Breast epithelium (tissue), 4 donors: ENCODE measurements at regions not wholly inside any gene's neighbourhood (a gene's known extent, or its start where the extent isn't known, plus 50 kb on each side); places are given as distances from the start of the nearest gene placed in this dataset.

ENCODE experiments used
- DNase-seq, 2 donors: peaks; one replicate each; pipeline ENCODE4 v3.0.0-alpha.2; 2019; ENCODE audit warnings: low spot score in 2 of 2
- H3K27ac ChIP-seq, 2 donors: fragments of 200-600 bp; sonication (generic) in 1 of 2; one replicate each; pipeline ENCODE4 v1.5.1; 2016 to 2019; ENCODE audit warnings: mild to moderate bottlenecking in 1 of 2
- H3K27me3 ChIP-seq, 2 donors: fragments of 200-600 bp; sonication (generic) in 1 of 2; one replicate each; pipeline versions ENCODE4 v1.5.1 to v1.6.0; 2017 to 2019; ENCODE audit warnings: control low read depth in 1 of 2, mild to moderate bottlenecking in 1 of 2
- H3K36me3 ChIP-seq: fragments of 200-600 bp; one replicate; pipeline ENCODE4 v1.5.1; 2019
- H3K4me1 ChIP-seq, 2 donors: fragments of 200-600 bp; sonication (generic); one replicate each; pipeline ENCODE4 v1.5.1; 2016 to 2019; ENCODE audit warnings: control low read depth in 1 of 2
- H3K4me3 ChIP-seq, 3 donors: fragments of 200-600 bp; sonication (generic); 1 replicate in 2 of 3; 2 replicates in 1 of 3; pipeline ENCODE4 v1.5.1; 2016 to 2019; ENCODE audit warnings: mild to moderate bottlenecking in 3 of 3, moderate library complexity in 2 of 3
- H3K9me3 ChIP-seq, 2 donors: fragments of 200-600 bp; sonication (generic) in 1 of 2; one replicate each; pipeline ENCODE4 v1.5.1; 2016 to 2019; ENCODE audit warnings: control low read depth in 1 of 2
- POLR2A ChIP-seq: fragments of 450-650 bp; IDR thresholded peaks from one replicate; pipeline ENCODE4 v1.6.1; 2016; ENCODE audit warnings: antibody characterized with exemption, mild to moderate bottlenecking, moderate library complexity
- POLR2AphosphoS5 ChIP-seq, 3 donors: sonication (generic); formaldehyde crosslinking; IDR thresholded peaks; one replicate each; pipeline ENCODE4 v1.6.1; 2017; ENCODE audit warnings: antibody characterized with exemption in 3 of 3
- intact Hi-C: fragments of 100-400 bp; cut with DNase I; formaldehyde crosslinking; loops from one replicate; pipeline ENCODE4 v1.15.1; 2023; ENCODE audit warnings: low total_unique reads
- TF ChIP-seq, protein P1 (sequence below), 3 donors: fragments of 450-650 bp; IDR thresholded peaks; one replicate each; pipeline ENCODE4 v1.5.1; 2016 to 2017; ENCODE audit warnings: antibody characterized with exemption in 3 of 3, mild to moderate bottlenecking in 3 of 3, moderate library complexity in 3 of 3

DNA sequence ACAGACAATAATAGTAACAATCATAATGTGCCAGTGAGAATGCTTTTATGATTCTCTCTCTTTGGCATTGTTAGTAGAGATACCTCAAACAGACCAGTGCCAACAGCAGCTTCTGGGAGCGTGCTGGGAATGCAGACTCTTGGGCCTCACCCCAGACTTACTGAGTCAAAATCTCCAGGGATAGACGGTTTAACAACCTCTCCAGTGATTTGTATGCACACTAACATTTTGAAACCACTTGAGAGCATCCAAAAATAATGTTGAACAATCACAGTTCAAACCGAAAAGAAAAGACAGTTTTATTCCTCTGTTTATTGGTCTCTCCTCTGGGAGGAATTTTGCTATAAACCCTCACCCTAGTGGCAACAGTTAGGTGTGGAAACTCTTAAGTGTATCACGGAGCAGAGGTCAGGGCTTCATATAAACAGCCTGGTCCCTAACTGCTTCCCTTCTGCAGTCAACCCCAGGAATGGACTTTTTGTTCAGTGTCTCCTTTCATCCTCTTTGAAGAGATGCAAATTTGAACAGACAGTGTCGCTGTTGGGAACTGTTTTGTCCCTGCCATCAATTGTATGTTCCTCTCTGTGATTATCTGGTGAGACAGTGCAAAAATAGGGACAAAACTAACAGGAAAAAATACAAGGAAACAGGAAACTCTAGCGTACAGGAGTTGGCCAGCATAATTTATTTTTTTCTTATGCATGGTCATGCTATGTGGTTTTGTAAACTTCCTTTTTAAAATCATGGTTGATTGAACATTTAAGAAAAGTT lies 162.4 kb upstream of the BTBD3 start:
- DNase-seq: no peak
- no peak overlapping the region for H3K4me3 ChIP-seq
- H3K9me3 ChIP-seq: no peaks in the 10 kb centered on the region
- no peaks in the 10 kb centered on the region for H3K27me3 ChIP-seq
- TF ChIP-seq POLR2AphosphoS5 (IDR thresholded peaks at IDR 0.05): no peak
- no peak for TF ChIP-seq POLR2A
- TF ChIP-seq, protein P1, sequence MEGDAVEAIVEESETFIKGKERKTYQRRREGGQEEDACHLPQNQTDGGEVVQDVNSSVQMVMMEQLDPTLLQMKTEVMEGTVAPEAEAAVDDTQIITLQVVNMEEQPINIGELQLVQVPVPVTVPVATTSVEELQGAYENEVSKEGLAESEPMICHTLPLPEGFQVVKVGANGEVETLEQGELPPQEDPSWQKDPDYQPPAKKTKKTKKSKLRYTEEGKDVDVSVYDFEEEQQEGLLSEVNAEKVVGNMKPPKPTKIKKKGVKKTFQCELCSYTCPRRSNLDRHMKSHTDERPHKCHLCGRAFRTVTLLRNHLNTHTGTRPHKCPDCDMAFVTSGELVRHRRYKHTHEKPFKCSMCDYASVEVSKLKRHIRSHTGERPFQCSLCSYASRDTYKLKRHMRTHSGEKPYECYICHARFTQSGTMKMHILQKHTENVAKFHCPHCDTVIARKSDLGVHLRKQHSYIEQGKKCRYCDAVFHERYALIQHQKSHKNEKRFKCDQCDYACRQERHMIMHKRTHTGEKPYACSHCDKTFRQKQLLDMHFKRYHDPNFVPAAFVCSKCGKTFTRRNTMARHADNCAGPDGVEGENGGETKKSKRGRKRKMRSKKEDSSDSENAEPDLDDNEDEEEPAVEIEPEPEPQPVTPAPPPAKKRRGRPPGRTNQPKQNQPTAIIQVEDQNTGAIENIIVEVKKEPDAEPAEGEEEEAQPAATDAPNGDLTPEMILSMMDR (IDR thresholded peaks at IDR 0.05): no peak
- intact Hi-C loops: no loop called here
- no peak overlapping the region for H3K27ac ChIP-seq
- H3K4me1 ChIP-seq: no peaks in the 10 kb centered on the region
- H3K36me3 ChIP-seq: no peaks in the 10 kb centered on the region

DNA sequence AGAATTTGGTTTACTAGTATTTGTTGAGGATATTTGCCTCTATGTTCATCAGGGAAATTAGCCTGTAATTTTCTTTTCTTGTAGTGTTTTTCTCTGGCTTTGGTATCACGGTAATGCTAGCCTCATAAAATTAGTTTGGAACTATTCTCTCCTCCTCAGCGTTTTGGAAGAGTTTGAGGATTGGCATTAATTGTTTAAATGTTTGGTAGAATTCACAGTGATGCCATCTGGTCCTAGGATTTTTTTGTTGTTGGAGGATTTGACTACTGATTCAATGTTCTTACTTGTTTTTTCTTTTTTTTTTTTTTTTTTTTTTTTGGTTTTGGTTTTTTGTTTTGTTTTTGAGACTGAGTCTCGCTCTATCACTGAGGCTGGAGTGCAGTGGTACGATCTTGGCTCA lies 156.2 kb upstream of the BTBD3 start:
- H3K27me3 ChIP-seq: no peaks in the 10 kb centered on the region
- H3K36me3 ChIP-seq: no peaks in the 10 kb centered on the region
- H3K27ac ChIP-seq: no peak overlapping the region
- DNase-seq: no peak
- H3K4me3 ChIP-seq: no peak overlapping the region
- TF ChIP-seq POLR2AphosphoS5 (IDR thresholded peaks at IDR 0.05): no peak
- TF ChIP-seq POLR2A: no peak
- TF ChIP-seq, protein P1 (IDR thresholded peaks at IDR 0.05): no peak
- H3K9me3 ChIP-seq: no peaks in the 10 kb centered on the region
- no peaks in the 10 kb centered on the region for H3K4me1 ChIP-seq
- intact Hi-C loops: no loop called here

DNA sequence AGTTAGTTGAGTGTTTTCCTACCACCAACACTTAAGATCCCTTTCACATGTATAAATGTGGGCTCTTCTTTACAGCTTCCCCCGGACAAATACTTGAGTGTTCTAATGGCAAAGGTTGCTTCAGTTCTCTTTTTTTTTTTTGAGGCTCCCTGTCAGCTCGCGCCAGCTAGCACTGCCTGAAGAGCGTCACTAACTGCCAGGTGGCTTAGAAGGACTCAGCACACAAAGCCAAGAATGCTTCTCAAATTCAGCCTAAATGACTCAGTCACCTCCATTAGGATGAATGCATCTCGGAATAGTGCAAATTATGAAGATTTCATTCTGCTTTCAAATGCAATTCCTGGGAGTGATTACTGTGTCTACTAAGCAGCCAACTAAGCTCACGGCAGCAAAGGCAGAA lies 150.7 kb upstream of the BTBD3 start:
- H3K4me1 ChIP-seq: no peaks in the 10 kb centered on the region
- no peaks in the 10 kb centered on the region for H3K27me3 ChIP-seq
- intact Hi-C loops: no loop called here
- no peak overlapping the region for H3K27ac ChIP-seq
- TF ChIP-seq POLR2AphosphoS5 (IDR thresholded peaks at IDR 0.05) (no peak), POLR2A (no peak)
- TF ChIP-seq, protein P1 (IDR thresholded peaks at IDR 0.05): no peak
- DNase-seq: no peak
- H3K9me3 ChIP-seq: no peaks in the 10 kb centered on the region
- no peak overlapping the region for H3K4me3 ChIP-seq
- H3K36me3 ChIP-seq: no peaks in the 10 kb centered on the region

DNA sequence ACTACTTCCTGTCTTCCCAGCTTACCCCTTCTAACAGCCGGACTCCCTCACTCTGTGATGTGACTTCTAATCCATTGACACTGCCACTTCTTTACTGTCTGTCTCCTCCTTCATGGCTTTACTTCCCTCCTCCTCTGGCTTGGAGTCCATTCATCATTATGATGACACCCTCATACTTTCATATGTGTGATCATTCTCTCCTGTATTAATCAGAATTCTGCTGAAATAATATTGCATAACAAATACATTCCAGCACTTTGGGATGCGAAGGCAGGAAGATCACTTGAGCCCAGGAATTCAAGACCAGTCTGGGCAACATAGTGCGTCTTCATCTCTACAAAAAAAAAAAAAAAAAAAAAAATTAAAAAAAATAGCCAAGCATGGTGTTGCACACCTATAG lies 147.9 kb upstream of the BTBD3 start:
- Histone ChIP-seq H3K27me3 (no peaks in the 10 kb centered on the region), H3K4me3 (no peak overlapping the region), H3K36me3 (no peaks in the 10 kb centered on the region), H3K27ac (no peak overlapping the region), H3K4me1 (no peaks in the 10 kb centered on the region), H3K9me3 (no peaks in the 10 kb centered on the region)
- no peak for TF ChIP-seq POLR2A
- intact Hi-C loops: no loop called here
- DNase-seq: no peak

DNA sequence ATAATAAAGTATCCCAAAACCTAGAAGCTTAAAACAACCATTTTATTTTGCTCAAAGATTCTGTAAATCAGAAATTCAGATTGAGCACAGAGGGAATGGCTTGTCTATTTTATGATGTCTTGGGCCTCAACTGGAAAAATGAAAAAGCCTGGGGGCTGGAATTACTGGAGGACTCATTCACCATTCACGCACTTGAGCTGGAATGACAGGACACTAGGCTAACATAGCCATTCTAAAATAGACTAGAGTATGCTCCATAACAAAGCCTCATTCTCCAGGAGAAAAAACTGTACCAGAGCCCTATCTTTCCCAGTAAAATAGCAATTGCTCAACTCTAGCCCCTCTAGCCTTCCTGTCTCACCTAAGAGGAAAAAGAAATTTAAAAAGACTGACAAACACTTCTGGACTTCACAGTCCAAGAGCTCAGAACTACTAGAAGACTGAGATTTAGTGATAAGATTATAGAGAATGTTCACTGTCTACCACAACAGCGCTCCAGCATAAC lies 145.4 kb upstream of the BTBD3 start:
- DNase-seq: no peak

More for the DNA sequence above, 145.4 kb upstream of the BTBD3 start:
- Histone ChIP-seq H3K4me1 (no peaks in the 10 kb centered on the region), H3K27ac (no peak overlapping the region), H3K9me3 (no peaks in the 10 kb centered on the region), H3K36me3 (no peaks in the 10 kb centered on the region), H3K4me3 (no peak overlapping the region), H3K27me3 (no peaks in the 10 kb centered on the region)
- TF ChIP-seq POLR2A: no peak
- no peak for TF ChIP-seq POLR2AphosphoS5 (IDR thresholded peaks at IDR 0.05)
- TF ChIP-seq, protein P1 (IDR thresholded peaks at IDR 0.05): no peak
- intact Hi-C loops: no loop called here
